DMS53 (cell line): ENCODE measurements at regions not wholly inside any gene's neighbourhood (a gene's known extent, or its start where the extent isn't known, plus 50 kb on each side); places are given as distances from the start of the nearest gene placed in this dataset.
"Not testable (repeated sequence)": the region's sequence is repeated elsewhere in the genome, so short reads cannot be mapped to it uniquely, and the experiment has no call there.

Source experiments
- DNase-seq: peaks from one replicate; lab custom pipeline; 2025; lab: John Stamatoyannopoulos, UW

GRCh38 chr14:80055667-80056496 lies 155.4 kb downstream of the DIO2 start:
- DNase-seq: peak; percentile 62

GRCh38 chr14:80055226-80055625 lies 156.1 kb downstream of the DIO2 start:
- no peak for DNase-seq

GRCh38 chr14:80054020-80054419 lies 157.3 kb downstream of the DIO2 start:
- no peak for DNase-seq

- no peak for DNase-seq
Observed at GRCh38 chr14:80049055-80049454, 162.2 kb downstream of the DIO2 start.

GRCh38 chr14:80047761-80048160 lies 163.5 kb downstream of the DIO2 start:
- no peak for DNase-seq

- DNase-seq: peak; percentile 6
Observed at GRCh38 chr14:80037349-80037748, 174.0 kb downstream of the DIO2 start.

- no peak for DNase-seq
Observed at GRCh38 chr14:80024417-80024816, 186.9 kb downstream of the DIO2 start.

- DNase-seq: not testable (repeated sequence)
Observed at GRCh38 chr14:80018476-80018875, 192.8 kb downstream of the DIO2 start.

GRCh38 chr14:80017795-80018194 lies 193.5 kb downstream of the DIO2 start:
- DNase-seq: no peak

- not testable (repeated sequence) for DNase-seq
Observed at GRCh38 chr14:80010245-80010644, 201.1 kb downstream of the DIO2 start.

GRCh38 chr14:80005561-80005960 lies 205.7 kb downstream of the DIO2 start:
- DNase-seq: no peak

- DNase-seq: no peak
Observed at GRCh38 chr14:80004871-80005270, 206.4 kb downstream of the DIO2 start.

GRCh38 chr14:80003138-80003537 lies 208.2 kb downstream of the DIO2 start:
- DNase-seq: peak; percentile 88

- peak; percentile 57 for DNase-seq
Observed at GRCh38 chr14:79997509-79998208, 213.6 kb downstream of the DIO2 start.

- no peak for DNase-seq
Observed at GRCh38 chr14:79992407-79993198, 218.7 kb downstream of the DIO2 start.

- DNase-seq: no peak
Observed at GRCh38 chr14:79991866-79992265, 219.4 kb downstream of the DIO2 start.

- DNase-seq: no peak
Observed at GRCh38 chr14:79989990-79990389, 221.3 kb downstream of the DIO2 start.

- no peak for DNase-seq
Observed at GRCh38 chr14:79986251-79986650, 225.1 kb downstream of the DIO2 start.

GRCh38 chr14:79972230-79972629 lies 239.1 kb downstream of the DIO2 start:
- no peak for DNase-seq

GRCh38 chr14:79971330-79971729 lies 240.0 kb downstream of the DIO2 start:
- no peak for DNase-seq

- DNase-seq: no peak
Observed at GRCh38 chr14:79967453-79967852, 243.9 kb downstream of the DIO2 start.

- no peak for DNase-seq
Observed at GRCh38 chr14:79967001-79967400, 244.3 kb downstream of the DIO2 start.

GRCh38 chr14:79965896-79966295 lies 245.4 kb downstream of the DIO2 start:
- DNase-seq: no peak
